K562 (cell line): ENCODE measurements at regions not wholly inside any gene's neighbourhood (a gene's known extent, or its start where the extent isn't known, plus 50 kb on each side); places are given as distances from the start of the nearest gene placed in this dataset.
"Not testable (repeated sequence)": the region's sequence is repeated elsewhere in the genome, so short reads cannot be mapped to it uniquely, and the experiment has no call there.

Experiments used
- ATAC-seq: fragments of 200-7000 bp; cut with Tn5 transposase; 3 replicates; pipeline ENCODE4 v1.9.1; 2020; ENCODE audit warnings: moderate library complexity
- BruUV-seq: library from RNA; stranded (reverse); fragments of 400-500 nt; replicated peaks from 2 replicates; lab custom pipeline; 2021; lab: Mats Ljungman, UMichigan
- CTCF ChIA-PET: fragments of 300-600 bp; formaldehyde crosslinking; extraction: SDS; loops from one replicate; lab custom pipeline; 2021; ENCODE audit warnings: low intra/inter-chr PET ratio; lab: Yijun Ruan, JAX
- POLR2A ChIA-PET: fragments of 300-600, 350-650 bp; sonication (Branson Sonifier 250); formaldehyde crosslinking; extraction: SDS; loops from one replicate; lab custom pipeline; 2021; ENCODE audit warnings: antibody characterized with exemption, inconsistent platforms; lab: Yijun Ruan, JAX
- DNase-seq, 4 experiments: peaks; one replicate each; pipeline versions ENCODE4 v3.0.0 to v3.0.0-alpha.2; 2011 to 2018; ENCODE audit warnings: low spot score in 3 of 4, mixed read lengths in 3 of 4; ENCODE audit errors: extremely low read depth in 1 of 4
- FAIRE-seq: peaks from 2 replicates; lab custom pipeline; 2011; peaks lifted over from hg19 to GRCh38; lab: Jason Lieb, UNC
- H2AFZ ChIP-seq: 2 replicates; pipeline ENCODE4 v1.6.0; 2011; ENCODE audit warnings: low read depth, low read length, control low read depth, inconsistent platforms
- H3K27ac ChIP-seq: fragments of 200-600 bp; 3 replicates; pipeline ENCODE4 v1.8.0; 2011; ENCODE audit warnings: low read depth, mild to moderate bottlenecking, control low read depth, inconsistent platforms, low read length, moderate library complexity, mixed read lengths; ENCODE audit errors: extremely low read depth
- H3K27me3 ChIP-seq, 2 experiments: fragments of 300-600 bp in 1 of 2; 2 replicates in 1 of 2; 3 replicates in 1 of 2; pipeline versions ENCODE4 v1.6.0 to v1.8.0; 2011; ENCODE audit warnings: inconsistent platforms in 2 of 2, low read length in 2 of 2, mild to moderate bottlenecking in 1 of 2, mixed read lengths in 1 of 2, moderate library complexity in 1 of 2; ENCODE audit not compliant: control insufficient read depth in 2 of 2, insufficient read depth in 2 of 2
- H3K36me3 ChIP-seq: fragments of 300-600 bp; 3 replicates; pipeline ENCODE4 v1.8.0; 2011; ENCODE audit warnings: mild to moderate bottlenecking, low read length, inconsistent platforms; ENCODE audit not compliant: control insufficient read depth, insufficient read depth
- H3K4me1 ChIP-seq, 2 experiments: fragments of 200-600 bp in 1 of 2; replicated peaks in 1 of 2; 2 replicates in 1 of 2; 3 replicates in 1 of 2; pipeline versions ENCODE4 v1.5.1 to v1.8.0; 2011; ENCODE audit warnings: inconsistent platforms in 2 of 2, low read length in 2 of 2, mild to moderate bottlenecking in 1 of 2, mixed read lengths in 1 of 2, moderate library complexity in 1 of 2; ENCODE audit not compliant: control insufficient read depth in 2 of 2, insufficient read depth in 2 of 2
- H3K4me2 ChIP-seq: 2 replicates; pipeline ENCODE4 v1.6.1; 2011; ENCODE audit warnings: low read length, control low read depth, inconsistent platforms, mixed read lengths; ENCODE audit not compliant: insufficient read depth
- H3K4me3 ChIP-seq: fragments of 200-600 bp; sonication (generic), shearing (Covaris generic); 2 replicates; pipeline ENCODE4 v1.5.1; 2016; ENCODE audit warnings: control low read depth, inconsistent platforms
- H3K79me2 ChIP-seq: fragments of 200-600 bp; 3 replicates; pipeline ENCODE4 v1.8.0; 2011; ENCODE audit warnings: low read length, inconsistent platforms; ENCODE audit not compliant: control insufficient read depth, insufficient read depth
- H3K9ac ChIP-seq, 2 experiments: 2 replicates each; pipeline versions ENCODE4 v1.6.0 to v1.6.1; 2011; ENCODE audit warnings: low read depth in 2 of 2, low read length in 2 of 2, control low read depth in 1 of 2, inconsistent platforms in 1 of 2, mild to moderate bottlenecking in 1 of 2, mixed read lengths in 1 of 2; ENCODE audit not compliant: insufficient read depth in 1 of 2
- H3K9me1 ChIP-seq: one replicate; pipeline ENCODE4 v1.6.0; 2011; ENCODE audit warnings: inconsistent platforms, mild to moderate bottlenecking, low read length, moderate library complexity; ENCODE audit not compliant: control insufficient read depth, insufficient read depth
- H3K9me3 ChIP-seq: replicated peaks from 2 replicates; pipeline ENCODE4 v1.5.1; 2011; ENCODE audit warnings: low read depth, low read length, inconsistent platforms; ENCODE audit not compliant: control insufficient read depth, insufficient read depth
- H4K20me1 ChIP-seq: replicated peaks from 2 replicates; pipeline ENCODE4 v1.6.1; 2011; ENCODE audit warnings: low read length, inconsistent platforms, mixed read lengths; ENCODE audit not compliant: control insufficient read depth, insufficient read depth
- WGBS: fragments of 100-300 bp; shearing (Covaris generic); methylation state at CpG from one replicate; pipeline ENCODE4 v1.1.6; 2016; ENCODE audit warnings: low coverage, mixed read lengths; ENCODE audit not compliant: insufficient coverage; ENCODE audit errors: missing lambda C conversion rate; 5-methylcytosine and 5-hydroxymethylcytosine counted together
- in situ Hi-C: fragments of 300-500 bp; cut with MboI; formaldehyde crosslinking; loops from 4 replicates; pipeline ENCODE4 v1.15.0; 2018; ENCODE audit warnings: inconsistent platforms, mixed read lengths
- intact Hi-C: fragments of 100-400 bp; cut with micrococcal nuclease; formaldehyde crosslinking; loops from 2 replicates; pipeline ENCODE4 v1.14.2; 2022

DNA sequence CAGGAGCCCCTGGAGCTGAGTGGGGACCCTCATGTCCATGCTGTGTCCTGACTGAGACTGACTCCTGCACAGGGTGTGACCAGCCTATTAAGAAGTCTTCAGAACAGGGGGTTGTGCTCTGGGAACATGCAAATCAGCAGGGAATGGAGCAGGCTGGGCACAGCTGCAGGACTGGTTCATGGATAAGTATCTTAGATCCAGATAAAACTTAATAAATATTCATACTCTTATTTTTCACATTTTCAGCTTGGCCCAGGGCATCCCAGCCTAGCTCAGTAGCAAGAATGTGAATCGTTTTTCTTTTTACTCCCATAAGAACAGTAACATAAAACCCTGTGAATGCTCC, 479.7 kb downstream of the RPIA start:
- H3K27me3 ChIP-seq, CTCF ChIA-PET, H3K4me3 ChIP-seq, BruUV-seq, FAIRE-seq, H3K9me3 ChIP-seq, H3K27ac ChIP-seq, H2AFZ ChIP-seq, POLR2A ChIA-PET, ATAC-seq, intact Hi-C loops, in situ Hi-C loops, H3K4me2 ChIP-seq, H3K9ac ChIP-seq, DNase-seq, H3K36me3 ChIP-seq, H3K9me1 ChIP-seq, H3K79me2 ChIP-seq, H4K20me1 ChIP-seq, H3K4me1 ChIP-seq: not testable (repeated sequence)
- 0% methylated on average over 1 of the region's 1 CpG for WGBS

DNA sequence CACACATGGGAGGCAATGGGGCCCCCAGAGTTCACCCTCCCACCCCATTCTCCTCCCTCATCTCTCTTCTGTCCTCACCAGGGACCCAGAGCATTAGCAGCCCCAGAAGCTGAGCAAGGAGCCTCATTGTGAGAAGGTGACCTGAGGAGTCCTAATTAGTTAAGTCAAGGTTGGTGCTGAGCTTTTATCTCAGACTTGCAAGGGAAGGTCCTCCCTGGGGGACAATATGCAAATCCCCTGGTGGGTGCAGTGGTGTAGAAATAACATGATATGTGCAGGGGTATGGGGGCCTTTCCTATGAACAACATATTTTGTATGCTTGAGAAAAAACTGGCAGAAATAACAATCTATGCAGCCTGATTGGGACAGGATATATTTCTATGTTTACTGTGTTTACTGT, 485.5 kb downstream of the RPIA start:
- H3K9me1 ChIP-seq, BruUV-seq, H3K9me3 ChIP-seq, H4K20me1 ChIP-seq, intact Hi-C loops, H3K27me3 ChIP-seq, H3K4me1 ChIP-seq, H3K36me3 ChIP-seq, ATAC-seq, DNase-seq, H3K4me3 ChIP-seq, H2AFZ ChIP-seq, H3K4me2 ChIP-seq, H3K79me2 ChIP-seq, FAIRE-seq, CTCF ChIA-PET, H3K27ac ChIP-seq, POLR2A ChIA-PET, in situ Hi-C loops, H3K9ac ChIP-seq: not testable (repeated sequence)

DNA sequence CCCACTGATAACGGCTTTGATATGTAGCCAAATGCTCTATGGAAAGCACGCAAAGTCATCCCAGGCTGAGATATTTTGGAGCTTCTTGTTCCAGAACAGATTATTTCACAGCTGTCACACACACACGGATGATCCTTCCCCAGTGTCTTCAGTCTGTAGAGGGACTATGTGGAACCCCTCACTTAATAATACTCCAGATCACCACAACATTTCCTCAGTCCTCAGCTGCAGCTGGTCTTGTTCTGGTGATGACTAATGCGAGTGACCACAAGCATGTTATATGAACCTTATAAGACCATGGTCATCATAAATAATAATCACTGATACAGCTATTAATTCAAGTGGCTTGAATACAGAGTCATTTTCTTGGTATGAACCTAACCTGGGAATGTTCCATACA, 490.7 kb downstream of the RPIA start:
- not testable (repeated sequence) for ATAC-seq, BruUV-seq, FAIRE-seq

DNA sequence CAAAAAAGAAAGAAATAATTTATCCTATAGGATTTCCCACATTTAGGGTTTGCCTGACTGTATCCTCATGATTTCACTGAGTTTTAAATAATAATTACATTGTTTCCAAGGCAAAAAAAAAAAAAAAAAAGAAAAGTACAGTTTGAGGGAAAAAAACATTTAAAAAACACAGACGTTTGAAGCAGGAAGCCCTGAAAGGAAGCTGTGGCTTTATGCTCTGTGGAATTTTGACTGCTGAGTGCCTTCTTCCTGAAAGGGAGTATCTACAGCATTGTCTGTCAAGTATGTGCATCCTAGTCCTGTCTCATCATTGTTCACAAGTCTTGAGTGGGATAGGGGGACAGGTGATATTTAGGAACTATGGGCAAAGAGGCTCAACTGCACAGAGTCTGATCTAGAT, 493.3 kb downstream of the RPIA start:
- BruUV-seq, H3K9me1 ChIP-seq, POLR2A ChIA-PET, ATAC-seq, H3K27me3 ChIP-seq, H3K9ac ChIP-seq, intact Hi-C loops, H3K4me3 ChIP-seq, H3K79me2 ChIP-seq, H4K20me1 ChIP-seq, DNase-seq, H3K4me2 ChIP-seq, H2AFZ ChIP-seq, H3K9me3 ChIP-seq, H3K27ac ChIP-seq, CTCF ChIA-PET, H3K36me3 ChIP-seq, FAIRE-seq, H3K4me1 ChIP-seq: not testable (repeated sequence)
- WGBS: 0% methylated on average over 1 of the region's 1 CpG
- in situ Hi-C loops: loop anchor here (5.0 kb wide), 1 partner anchor 813 kb away; no protein-coding TSS in a partner anchor

More for the DNA sequence above, 490.7 kb downstream of the RPIA start:
- H3K9me3 ChIP-seq, H3K4me1 ChIP-seq, H3K79me2 ChIP-seq, intact Hi-C loops, H2AFZ ChIP-seq, H3K4me3 ChIP-seq, H3K4me2 ChIP-seq, H3K27ac ChIP-seq, POLR2A ChIA-PET, H3K36me3 ChIP-seq, H3K9ac ChIP-seq, CTCF ChIA-PET, H3K9me1 ChIP-seq, H3K27me3 ChIP-seq, H4K20me1 ChIP-seq, DNase-seq: not testable (repeated sequence)
- in situ Hi-C loops: loop anchor here (5.0 kb wide), 1 partner anchor 815 kb away; no protein-coding TSS in a partner anchor
- 2% methylated on average over 3 of the region's 4 CpGs for WGBS
